NCI-H2196 treated with DMSO at 0.1 percent for 48 hours (cell line): ENCODE measurements at regions not wholly inside any gene's neighbourhood (a gene's known extent, or its start where the extent isn't known, plus 50 kb on each side); places are given as distances from the start of the nearest gene placed in this dataset.

Experiments used
- DNase-seq: peaks from one replicate; lab custom pipeline; 2025; ENCODE audit not compliant: unreplicated experiment; lab: John Stamatoyannopoulos, UW

GRCh38 chrX:22392133-22392948 is 119.6 kb downstream of the CBLL2 start:
- no peak for DNase-seq

GRCh38 chrX:22395372-22395771 is 122.7 kb downstream of the CBLL2 start:
- DNase-seq, result no peak

- no peak for DNase-seq
Observed at GRCh38 chrX:22396408-22396807, 123.7 kb downstream of the CBLL2 start.

- no peak for DNase-seq
Observed at GRCh38 chrX:22397566-22397965, 124.9 kb downstream of the CBLL2 start.

- no peak for DNase-seq
Observed at GRCh38 chrX:22399437-22400192, 126.9 kb downstream of the CBLL2 start.

GRCh38 chrX:22404297-22404696 is 131.6 kb downstream of the CBLL2 start:
- no peak for DNase-seq

- DNase-seq, result no peak
Observed at GRCh38 chrX:22406201-22406737, 133.6 kb downstream of the CBLL2 start.

- no peak for DNase-seq
Observed at GRCh38 chrX:22409418-22409817, 136.7 kb downstream of the CBLL2 start.

- DNase-seq, result no peak
Observed at GRCh38 chrX:22424122-22424915, 151.6 kb downstream of the CBLL2 start.

GRCh38 chrX:22424919-22425318 is 152.2 kb downstream of the CBLL2 start:
- no peak for DNase-seq

GRCh38 chrX:22429704-22430103 is 157.0 kb downstream of the CBLL2 start:
- no peak for DNase-seq

GRCh38 chrX:22430701-22431100 is 158.0 kb downstream of the CBLL2 start:
- no peak for DNase-seq

- no peak for DNase-seq
Observed at GRCh38 chrX:22433292-22434070, 160.8 kb downstream of the CBLL2 start.

GRCh38 chrX:22445880-22446279 is 173.2 kb downstream of the CBLL2 start:
- no peak for DNase-seq

- DNase-seq, result no peak
Observed at GRCh38 chrX:22462959-22463358, 190.2 kb downstream of the CBLL2 start.

- DNase-seq, result no peak
Observed at GRCh38 chrX:22467571-22467970, 194.9 kb downstream of the CBLL2 start.

- no peak for DNase-seq
Observed at GRCh38 chrX:22481436-22481835, 208.7 kb downstream of the CBLL2 start.

GRCh38 chrX:22486296-22486695 is 213.6 kb downstream of the CBLL2 start:
- DNase-seq, result no peak

GRCh38 chrX:22516893-22517292 is 244.2 kb downstream of the CBLL2 start:
- no peak for DNase-seq

- no peak for DNase-seq
Observed at GRCh38 chrX:22520128-22520828, 247.6 kb downstream of the CBLL2 start.
